ENCODE measurements at regions not wholly inside any gene's neighbourhood (a gene's known extent, or its start where the extent isn't known, plus 50 kb on each side); places are given as distances from the start of the nearest gene placed in this dataset.

- no peaks in the 10 kb centered on the region for H3K9me2 ChIP-seq (ENCODE audit: insufficient read depth, low read length)
- H3K79me2 ChIP-seq (ENCODE audit: insufficient read depth, low read depth, low read length): no peaks in the 10 kb centered on the region
- no TSS peak for BruUV-seq (replicated peaks)
- no peaks in the 10 kb centered on the region for H3K9me3 ChIP-seq (ENCODE audit: low read length)
- no peak overlapping the region for H3K27ac ChIP-seq (ENCODE audit: low read depth, low read length, poor library complexity, severe bottlenecking)
- H3K4me2 ChIP-seq (ENCODE audit: low read length): no peak overlapping the region
- no peaks in the 10 kb centered on the region for H3K4me1 ChIP-seq (ENCODE audit: insufficient read depth, low read length, poor library complexity, severe bottlenecking)
- no peaks in the 10 kb centered on the region for H4K20me1 ChIP-seq (ENCODE audit: insufficient read depth, low read length)
- no peak for TF ChIP-seq CTCF (conservative IDR thresholded peaks at IDR 0.05; ENCODE audit: low read length)
- no peak for TF ChIP-seq EZH2phosphoT487 (IDR thresholded peaks at IDR 0.05; ENCODE audit: borderline replicate concordance, low read depth, low read length)
- intact Hi-C loops (cut with micrococcal nuclease; ENCODE audit: unreplicated experiment): no loop called here
- DNase-seq (ENCODE audit: low spot score): no peak
- ChIA-PET CTCF (ENCODE audit: unreplicated experiment) (no interaction called here), POLR2A (no interaction called here)
- no peaks in the 10 kb centered on the region for H3K36me3 ChIP-seq (ENCODE audit: insufficient read depth, low read length)
- no peak overlapping the region for H3K4me3 ChIP-seq (ENCODE audit: low read depth, low read length, poor library complexity, severe bottlenecking)
- no peak overlapping the region for H2AFZ ChIP-seq (ENCODE audit: low read length)
Observed at GRCh38 chr11:119525180-119525866, 102.4 kb upstream of the THY1 start.

- no peaks in the 10 kb centered on the region for H3K9me2 ChIP-seq (ENCODE audit: insufficient read depth, low read length)
- TF ChIP-seq EZH2phosphoT487 (IDR thresholded peaks at IDR 0.05; ENCODE audit: borderline replicate concordance, low read depth, low read length): no peak
- no peak for TF ChIP-seq CTCF (conservative IDR thresholded peaks at IDR 0.05; ENCODE audit: low read length)
- no peaks in the 10 kb centered on the region for H3K36me3 ChIP-seq (ENCODE audit: insufficient read depth, low read length)
- no peaks in the 10 kb centered on the region for H3K79me2 ChIP-seq (ENCODE audit: insufficient read depth, low read depth, low read length)
- BruUV-seq (replicated peaks): no TSS peak
- H2AFZ ChIP-seq (ENCODE audit: low read length): no peak overlapping the region
- intact Hi-C loops (cut with micrococcal nuclease; ENCODE audit: unreplicated experiment): no loop called here
- H3K4me2 ChIP-seq (ENCODE audit: low read length): no peak overlapping the region
- H3K4me3 ChIP-seq (ENCODE audit: low read depth, low read length, poor library complexity, severe bottlenecking): no peak overlapping the region
- H3K4me1 ChIP-seq (ENCODE audit: insufficient read depth, low read length, poor library complexity, severe bottlenecking): no peaks in the 10 kb centered on the region
- no peaks in the 10 kb centered on the region for H4K20me1 ChIP-seq (ENCODE audit: insufficient read depth, low read length)
- no peaks in the 10 kb centered on the region for H3K9me3 ChIP-seq (ENCODE audit: low read length)
- CTCF ChIA-PET (ENCODE audit: unreplicated experiment): no interaction called here
- H3K27ac ChIP-seq (ENCODE audit: low read depth, low read length, poor library complexity, severe bottlenecking): no peak overlapping the region
- no peak for DNase-seq (ENCODE audit: low spot score)
- POLR2A ChIA-PET: interaction anchor here (0.8 kb wide), 1 partner anchor 203 kb away, joined by 3 read pairs; no protein-coding TSS in a partner anchor
Observed at GRCh38 chr11:119523539-119524157, 100.7 kb upstream of the THY1 start.

- H3K27ac ChIP-seq (ENCODE audit: low read depth, low read length, poor library complexity, severe bottlenecking): no peak overlapping the region
- no TSS peak for BruUV-seq (replicated peaks)
- TF ChIP-seq EZH2phosphoT487 (IDR thresholded peaks at IDR 0.05; ENCODE audit: borderline replicate concordance, low read depth, low read length): no peak
- no peak for TF ChIP-seq CTCF (conservative IDR thresholded peaks at IDR 0.05; ENCODE audit: low read length)
- no peaks in the 10 kb centered on the region for H3K36me3 ChIP-seq (ENCODE audit: insufficient read depth, low read length)
- no peak overlapping the region for H2AFZ ChIP-seq (ENCODE audit: low read length)
- ChIA-PET CTCF (ENCODE audit: unreplicated experiment) (no interaction called here), POLR2A (no interaction called here)
- no peaks in the 10 kb centered on the region for H3K79me2 ChIP-seq (ENCODE audit: insufficient read depth, low read depth, low read length)
- no peaks in the 10 kb centered on the region for H4K20me1 ChIP-seq (ENCODE audit: insufficient read depth, low read length)
- intact Hi-C loops (cut with micrococcal nuclease; ENCODE audit: unreplicated experiment): no loop called here
- H3K4me1 ChIP-seq (ENCODE audit: insufficient read depth, low read length, poor library complexity, severe bottlenecking): no peaks in the 10 kb centered on the region
- H3K9me2 ChIP-seq (ENCODE audit: insufficient read depth, low read length): no peaks in the 10 kb centered on the region
- no peak for DNase-seq (ENCODE audit: low spot score)
- no peaks in the 10 kb centered on the region for H3K9me3 ChIP-seq (ENCODE audit: low read length)
- H3K4me3 ChIP-seq (ENCODE audit: low read depth, low read length, poor library complexity, severe bottlenecking): no peak overlapping the region
- no peak overlapping the region for H3K4me2 ChIP-seq (ENCODE audit: low read length)
Observed at GRCh38 chr11:119522609-119523008, 99.6 kb upstream of the THY1 start.

All from OCI-LY7 (cell line).